ENCODE measurements at regions not wholly inside any gene's neighbourhood (a gene's known extent, or its start where the extent isn't known, plus 50 kb on each side); places are given as distances from the start of the nearest gene placed in this dataset.
A peak's percentile ranks its signal among the peaks of the same experiment; 100 is the strongest.

DNA sequence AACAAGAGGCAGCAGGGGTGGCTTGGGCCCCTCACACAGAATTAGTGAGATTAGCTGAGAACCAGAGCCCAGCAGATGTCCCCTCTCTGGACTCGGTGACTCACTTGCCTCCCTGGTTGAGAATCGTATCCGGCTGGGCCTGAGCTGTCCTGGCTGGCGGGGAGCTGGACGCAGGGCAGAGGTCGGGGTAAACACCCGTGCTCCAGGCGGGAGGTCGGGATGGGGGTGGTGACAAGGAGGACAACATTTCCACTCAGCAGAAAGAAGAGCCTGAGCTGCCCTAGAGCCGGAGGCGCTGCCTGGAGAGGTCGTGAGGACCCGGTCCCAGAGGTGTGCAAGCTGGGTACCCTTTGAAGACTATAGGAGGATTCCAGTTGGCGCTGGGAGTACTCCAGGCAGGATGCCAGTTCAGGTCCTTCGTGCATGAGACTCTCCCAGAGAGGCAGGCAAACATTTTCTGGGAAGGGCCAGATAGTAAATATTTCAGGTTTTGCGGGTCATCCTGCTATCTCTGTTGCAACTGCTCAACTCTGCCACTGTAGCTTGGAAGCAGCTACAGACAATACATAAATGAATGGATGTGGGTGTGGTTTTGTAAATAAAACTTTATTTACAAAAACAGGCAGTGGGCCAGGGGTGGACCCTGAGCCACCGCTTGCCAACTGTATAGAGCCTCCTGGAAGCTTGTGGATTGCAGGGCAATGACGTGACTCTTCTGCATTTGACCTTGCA, 116.8 kb upstream of the WNT4 start (continued):
- TF ChIP-seq HDAC6 (IDR thresholded peaks at IDR 0.05; ENCODE audit: low read depth, low read length) (no peak), TAF15 (IDR thresholded peaks at IDR 0.05; ENCODE audit: low read depth, low read length, poor library complexity, severe bottlenecking) (no peak), ZNF788 (CRISPR knock-in tag; IDR thresholded peaks at IDR 0.05; ENCODE audit: borderline replicate concordance) (no peak), GTF2F1 (IDR thresholded peaks at IDR 0.05; ENCODE audit: low read length) (no peak), MXI1 (IDR thresholded peaks at IDR 0.05; ENCODE audit: borderline replicate concordance, low read depth, low read length) (no peak), CEBPG (CRISPR knock-in tag; IDR thresholded peaks at IDR 0.05) (no peak)
- TF ChIP-seq, protein P1, sequence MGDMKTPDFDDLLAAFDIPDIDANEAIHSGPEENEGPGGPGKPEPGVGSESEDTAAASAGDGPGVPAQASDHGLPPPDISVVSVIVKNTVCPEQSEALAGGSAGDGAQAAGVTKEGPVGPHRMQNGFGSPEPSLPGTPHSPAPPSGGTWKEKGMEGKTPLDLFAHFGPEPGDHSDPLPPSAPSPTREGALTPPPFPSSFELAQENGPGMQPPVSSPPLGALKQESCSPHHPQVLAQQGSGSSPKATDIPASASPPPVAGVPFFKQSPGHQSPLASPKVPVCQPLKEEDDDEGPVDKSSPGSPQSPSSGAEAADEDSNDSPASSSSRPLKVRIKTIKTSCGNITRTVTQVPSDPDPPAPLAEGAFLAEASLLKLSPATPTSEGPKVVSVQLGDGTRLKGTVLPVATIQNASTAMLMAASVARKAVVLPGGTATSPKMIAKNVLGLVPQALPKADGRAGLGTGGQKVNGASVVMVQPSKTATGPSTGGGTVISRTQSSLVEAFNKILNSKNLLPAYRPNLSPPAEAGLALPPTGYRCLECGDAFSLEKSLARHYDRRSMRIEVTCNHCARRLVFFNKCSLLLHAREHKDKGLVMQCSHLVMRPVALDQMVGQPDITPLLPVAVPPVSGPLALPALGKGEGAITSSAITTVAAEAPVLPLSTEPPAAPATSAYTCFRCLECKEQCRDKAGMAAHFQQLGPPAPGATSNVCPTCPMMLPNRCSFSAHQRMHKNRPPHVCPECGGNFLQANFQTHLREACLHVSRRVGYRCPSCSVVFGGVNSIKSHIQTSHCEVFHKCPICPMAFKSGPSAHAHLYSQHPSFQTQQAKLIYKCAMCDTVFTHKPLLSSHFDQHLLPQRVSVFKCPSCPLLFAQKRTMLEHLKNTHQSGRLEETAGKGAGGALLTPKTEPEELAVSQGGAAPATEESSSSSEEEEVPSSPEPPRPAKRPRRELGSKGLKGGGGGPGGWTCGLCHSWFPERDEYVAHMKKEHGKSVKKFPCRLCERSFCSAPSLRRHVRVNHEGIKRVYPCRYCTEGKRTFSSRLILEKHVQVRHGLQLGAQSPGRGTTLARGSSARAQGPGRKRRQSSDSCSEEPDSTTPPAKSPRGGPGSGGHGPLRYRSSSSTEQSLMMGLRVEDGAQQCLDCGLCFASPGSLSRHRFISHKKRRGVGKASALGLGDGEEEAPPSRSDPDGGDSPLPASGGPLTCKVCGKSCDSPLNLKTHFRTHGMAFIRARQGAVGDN (CRISPR knock-in tag; IDR thresholded peaks at IDR 0.05): 0 out of 2 replicates have a peak, but pooled peaks have one; percentile 9

DNA sequence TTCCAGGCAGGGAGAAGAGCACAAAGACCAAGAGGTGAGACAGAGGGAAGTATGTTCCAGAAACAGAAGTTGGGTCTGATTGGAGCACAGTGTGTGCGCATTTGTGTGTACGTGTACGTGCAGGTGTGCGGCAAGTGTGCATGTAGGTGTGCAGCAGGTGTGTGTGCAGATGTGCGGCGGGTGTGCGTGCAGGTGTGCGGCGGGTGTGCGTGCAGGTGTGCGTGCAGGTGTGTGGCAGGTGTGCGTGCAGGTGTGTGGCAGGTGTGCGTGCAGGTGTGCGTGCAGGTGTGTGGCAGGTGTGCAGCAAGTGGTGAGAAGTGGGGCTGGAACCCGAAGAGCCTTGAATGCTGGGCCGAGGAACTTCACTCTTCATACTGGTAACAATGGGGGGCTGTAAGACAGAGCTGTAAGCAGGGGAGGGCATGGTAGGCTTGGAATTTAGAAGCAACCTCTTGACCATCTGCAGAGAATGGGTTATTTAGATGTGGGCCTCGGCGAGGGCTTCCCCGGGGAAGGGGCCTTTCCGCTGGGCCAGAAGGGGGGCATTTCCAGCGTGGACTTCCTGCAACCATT, 118.0 kb upstream of the WNT4 start:
- FAIRE-seq (no peak), ATAC-seq (no peak), DNase-seq (ENCODE audit: low spot score) (no peak)
- Histone ChIP-seq H3K9ac (ENCODE audit: insufficient read depth, low read depth, low read length) (no peak overlapping the region), H2AFZ (ENCODE audit: low read length) (no peak overlapping the region), H3K27me3 (ENCODE audit: control insufficient read depth in 1 of 2, insufficient read depth in 2 of 2, low read length in 2 of 2) (peaks cover 3 to 65% of the 10 kb centered on the region in 2 experiments; a peak in 4 of 5 replicates), H3K4me3 (replicated peaks in 1 of 3; ENCODE audit: insufficient read depth in 1 of 3, low read depth in 2 of 3, low read length in 3 of 3) (no peak overlapping the region), H3K4me2 (ENCODE audit: low read depth, low read length) (no peak overlapping the region), H3K4me1 (ENCODE audit: insufficient read depth, low read length) (peaks cover 11% of the 10 kb centered on the region), H3K36me3 (replicated peaks in 1 of 2; ENCODE audit: control insufficient read depth in 1 of 2, insufficient read depth in 2 of 2, low read length in 2 of 2) (no peaks in the 10 kb centered on the region), H3K79me2 (ENCODE audit: insufficient read depth, low read length) (no peaks in the 10 kb centered on the region), H3K27ac (ENCODE audit: extremely low read length, insufficient read depth, low read length) (no peak overlapping the region), H4K20me1 (ENCODE audit: insufficient read depth, low read length) (peaks cover 3% of the 10 kb centered on the region; the same call in 1 of the 2 replicates), H3K9me3 (ENCODE audit: low read length) (no peaks in the 10 kb centered on the region)
- intact Hi-C loops (cut with micrococcal nuclease; ENCODE audit: unreplicated experiment) (no loop called here), in situ Hi-C loops (cut with HindIII; ENCODE audit: extremely low pct_ligation_motif_present, low pct_unique_long_range_greater_than_20kb) (no loop called here)
- no TSS peak for BruUV-seq (replicated peaks)
- 72% methylated on average over 17 of the region's 21 CpGs for WGBS (ENCODE audit: low lambda C conversion rate)
- ChIA-PET POLR2A (no interaction called here), CTCF (ENCODE audit: low intra/inter-chr PET ratio, low total read pairs) (no interaction called here)
- no peak for TF ChIP-seq NRL (CRISPR knock-in tag; IDR thresholded peaks at IDR 0.05; ENCODE audit: borderline replicate concordance)
- TF ChIP-seq, protein P2, sequence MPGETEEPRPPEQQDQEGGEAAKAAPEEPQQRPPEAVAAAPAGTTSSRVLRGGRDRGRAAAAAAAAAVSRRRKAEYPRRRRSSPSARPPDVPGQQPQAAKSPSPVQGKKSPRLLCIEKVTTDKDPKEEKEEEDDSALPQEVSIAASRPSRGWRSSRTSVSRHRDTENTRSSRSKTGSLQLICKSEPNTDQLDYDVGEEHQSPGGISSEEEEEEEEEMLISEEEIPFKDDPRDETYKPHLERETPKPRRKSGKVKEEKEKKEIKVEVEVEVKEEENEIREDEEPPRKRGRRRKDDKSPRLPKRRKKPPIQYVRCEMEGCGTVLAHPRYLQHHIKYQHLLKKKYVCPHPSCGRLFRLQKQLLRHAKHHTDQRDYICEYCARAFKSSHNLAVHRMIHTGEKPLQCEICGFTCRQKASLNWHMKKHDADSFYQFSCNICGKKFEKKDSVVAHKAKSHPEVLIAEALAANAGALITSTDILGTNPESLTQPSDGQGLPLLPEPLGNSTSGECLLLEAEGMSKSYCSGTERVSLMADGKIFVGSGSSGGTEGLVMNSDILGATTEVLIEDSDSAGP (CRISPR knock-in tag; IDR thresholded peaks at IDR 0.05; ENCODE audit: borderline replicate concordance): no peak
- TF ChIP-seq, protein P3, sequence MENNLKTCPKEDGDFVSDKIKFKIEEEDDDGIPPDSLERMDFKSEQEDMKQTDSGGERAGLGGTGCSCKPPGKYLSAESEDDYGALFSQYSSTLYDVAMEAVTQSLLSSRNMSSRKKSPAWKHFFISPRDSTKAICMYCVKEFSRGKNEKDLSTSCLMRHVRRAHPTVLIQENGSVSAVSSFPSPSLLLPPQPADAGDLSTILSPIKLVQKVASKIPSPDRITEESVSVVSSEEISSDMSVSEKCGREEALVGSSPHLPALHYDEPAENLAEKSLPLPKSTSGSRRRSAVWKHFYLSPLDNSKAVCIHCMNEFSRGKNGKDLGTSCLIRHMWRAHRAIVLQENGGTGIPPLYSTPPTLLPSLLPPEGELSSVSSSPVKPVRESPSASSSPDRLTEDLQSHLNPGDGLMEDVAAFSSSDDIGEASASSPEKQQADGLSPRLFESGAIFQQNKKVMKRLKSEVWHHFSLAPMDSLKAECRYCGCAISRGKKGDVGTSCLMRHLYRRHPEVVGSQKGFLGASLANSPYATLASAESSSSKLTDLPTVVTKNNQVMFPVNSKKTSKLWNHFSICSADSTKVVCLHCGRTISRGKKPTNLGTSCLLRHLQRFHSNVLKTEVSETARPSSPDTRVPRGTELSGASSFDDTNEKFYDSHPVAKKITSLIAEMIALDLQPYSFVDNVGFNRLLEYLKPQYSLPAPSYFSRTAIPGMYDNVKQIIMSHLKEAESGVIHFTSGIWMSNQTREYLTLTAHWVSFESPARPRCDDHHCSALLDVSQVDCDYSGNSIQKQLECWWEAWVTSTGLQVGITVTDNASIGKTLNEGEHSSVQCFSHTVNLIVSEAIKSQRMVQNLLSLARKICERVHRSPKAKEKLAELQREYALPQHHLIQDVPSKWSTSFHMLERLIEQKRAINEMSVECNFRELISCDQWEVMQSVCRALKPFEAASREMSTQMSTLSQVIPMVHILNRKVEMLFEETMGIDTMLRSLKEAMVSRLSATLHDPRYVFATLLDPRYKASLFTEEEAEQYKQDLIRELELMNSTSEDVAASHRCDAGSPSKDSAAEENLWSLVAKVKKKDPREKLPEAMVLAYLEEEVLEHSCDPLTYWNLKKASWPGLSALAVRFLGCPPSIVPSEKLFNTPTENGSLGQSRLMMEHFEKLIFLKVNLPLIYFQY (CRISPR knock-in tag; IDR thresholded peaks at IDR 0.05; ENCODE audit: borderline replicate concordance): no peak
- TF ChIP-seq ZFY (CRISPR knock-in tag; IDR thresholded peaks at IDR 0.05): no peak
- no peak for TF ChIP-seq MAFK (conservative IDR thresholded peaks at IDR 0.05 in 1 of 2, IDR thresholded peaks at IDR 0.05 in 1 of 2; ENCODE audit: low read length in 2 of 2)

Data from HepG2 (cell line).